SU-DHL-6 (cell line): ENCODE measurements at regions not wholly inside any gene's neighbourhood (a gene's known extent, or its start where the extent isn't known, plus 50 kb on each side); places are given as distances from the start of the nearest gene placed in this dataset.

Experiments used
- EZH2phosphoT487 ChIP-seq: fragments of 200-600 bp; sonication (generic), shearing (Covaris generic); conservative IDR thresholded peaks from 2 replicates; pipeline ENCODE4 v1.6.1; 2018; ENCODE audit warnings: mild to moderate bottlenecking, antibody characterized with exemption, low read length, moderate library complexity, mixed read lengths
- TF ChIP-seq, protein P1 (sequence below): fragments of 200-600 bp; sonication (generic); IDR thresholded peaks from one replicate; pipeline ENCODE4 v1.5.1; 2017; ENCODE audit warnings: antibody characterized with exemption, mild to moderate bottlenecking, low read length, moderate library complexity; ENCODE audit not compliant: insufficient read depth, poor library complexity, severe bottlenecking

DNA sequence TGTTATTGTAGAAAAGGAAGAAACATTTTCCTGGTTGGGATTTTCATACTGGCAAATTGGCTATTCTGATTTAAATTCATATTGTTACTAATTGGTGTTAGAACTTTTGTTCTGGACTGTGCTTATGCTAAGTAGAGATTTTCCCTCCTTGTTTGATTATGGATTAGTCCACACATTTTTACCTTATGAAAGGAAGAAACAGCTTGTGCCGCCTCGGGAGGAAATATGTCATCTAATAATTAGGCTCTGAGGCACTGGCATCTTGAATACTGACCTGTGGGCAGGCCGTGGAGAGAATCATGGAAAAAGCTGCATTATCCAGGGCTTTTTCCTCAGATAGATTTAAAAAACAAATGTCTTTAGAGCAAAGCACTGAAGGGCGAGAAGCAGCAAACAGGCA lies 344.3 kb upstream of the TBL1XR1 start:
- TF ChIP-seq, protein P1, sequence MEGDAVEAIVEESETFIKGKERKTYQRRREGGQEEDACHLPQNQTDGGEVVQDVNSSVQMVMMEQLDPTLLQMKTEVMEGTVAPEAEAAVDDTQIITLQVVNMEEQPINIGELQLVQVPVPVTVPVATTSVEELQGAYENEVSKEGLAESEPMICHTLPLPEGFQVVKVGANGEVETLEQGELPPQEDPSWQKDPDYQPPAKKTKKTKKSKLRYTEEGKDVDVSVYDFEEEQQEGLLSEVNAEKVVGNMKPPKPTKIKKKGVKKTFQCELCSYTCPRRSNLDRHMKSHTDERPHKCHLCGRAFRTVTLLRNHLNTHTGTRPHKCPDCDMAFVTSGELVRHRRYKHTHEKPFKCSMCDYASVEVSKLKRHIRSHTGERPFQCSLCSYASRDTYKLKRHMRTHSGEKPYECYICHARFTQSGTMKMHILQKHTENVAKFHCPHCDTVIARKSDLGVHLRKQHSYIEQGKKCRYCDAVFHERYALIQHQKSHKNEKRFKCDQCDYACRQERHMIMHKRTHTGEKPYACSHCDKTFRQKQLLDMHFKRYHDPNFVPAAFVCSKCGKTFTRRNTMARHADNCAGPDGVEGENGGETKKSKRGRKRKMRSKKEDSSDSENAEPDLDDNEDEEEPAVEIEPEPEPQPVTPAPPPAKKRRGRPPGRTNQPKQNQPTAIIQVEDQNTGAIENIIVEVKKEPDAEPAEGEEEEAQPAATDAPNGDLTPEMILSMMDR, result no peak
- TF ChIP-seq EZH2phosphoT487, result no peak
